HepG2 (cell line): ENCODE measurements at regions not wholly inside any gene's neighbourhood (a gene's known extent, or its start where the extent isn't known, plus 50 kb on each side); places are given as distances from the start of the nearest gene placed in this dataset.

ENCODE experiments used
- ATF4 ChIP-seq, 2 experiments: fragments of 450-650 bp in 1 of 2; sonication (generic) in 1 of 2; formaldehyde crosslinking; IDR thresholded peaks; 2 replicates each; pipeline versions ENCODE4 v1.5.0 to v1.8.0; 2020 to 2022; ENCODE audit warnings: mild to moderate bottlenecking in 1 of 2, missing genetic modification reagents in 1 of 2
- CEBPG ChIP-seq: IDR thresholded peaks from 2 replicates; pipeline ENCODE4 v1.6.1; 2016
- ETV6 ChIP-seq: sonication (generic); formaldehyde crosslinking; conservative IDR thresholded peaks from 2 replicates; pipeline ENCODE4 v1.4.0; 2020; ENCODE audit warnings: missing genetic modification reagents
- FOXO1 ChIP-seq: sonication (generic); formaldehyde crosslinking; IDR thresholded peaks from 2 replicates; pipeline ENCODE4 v1.4.0; 2020; ENCODE audit warnings: missing genetic modification reagents
- MAZ ChIP-seq, 2 experiments: sonication (generic) in 1 of 2; formaldehyde crosslinking in 1 of 2; IDR thresholded peaks; 2 replicates each; pipeline versions ENCODE4 v1.5.0 to v1.6.1; 2012 to 2020; ENCODE audit warnings: low read depth in 2 of 2, mild to moderate bottlenecking in 2 of 2, borderline replicate concordance in 1 of 2, improper control_type of control experiment in 1 of 2, low read length in 1 of 2, missing genetic modification reagents in 1 of 2, moderate library complexity in 1 of 2
- MIER2 ChIP-seq: IDR thresholded peaks from 2 replicates; pipeline ENCODE4 v1.6.1; 2016; ENCODE audit warnings: missing biosample characterization, missing genetic modification reagents
- MLX ChIP-seq: IDR thresholded peaks from 2 replicates; pipeline ENCODE4 v1.6.1; 2016
- MTA1 ChIP-seq: sonication (generic); formaldehyde crosslinking; IDR thresholded peaks from 2 replicates; pipeline ENCODE4 v1.4.0; 2020; ENCODE audit warnings: missing genetic modification reagents, mild to moderate bottlenecking, borderline replicate concordance
- PBX3 ChIP-seq: sonication (generic); formaldehyde crosslinking; IDR thresholded peaks from 2 replicates; pipeline ENCODE4 v1.8.1; 2023; ENCODE audit warnings: missing genetic modification reagents, inconsistent platforms, borderline replicate concordance
- RAD21 ChIP-seq: fragments of 450-650 bp; formaldehyde crosslinking; IDR thresholded peaks from 2 replicates; pipeline ENCODE4 v1.5.0; 2020; ENCODE audit warnings: mild to moderate bottlenecking
- RFX3 ChIP-seq: IDR thresholded peaks from 2 replicates; pipeline ENCODE4 v1.6.1; 2016; ENCODE audit warnings: missing biosample characterization, missing genetic modification reagents
- SMARCE1 ChIP-seq: fragments of 450-650 bp; IDR thresholded peaks from 2 replicates; pipeline ENCODE4 v1.6.1; 2017; ENCODE audit warnings: borderline replicate concordance
- SYNCRIP ChIP-seq: fragments of 200-400 bp; formaldehyde crosslinking; IDR thresholded peaks from 2 replicates; pipeline ENCODE4 v1.6.1; 2018; ENCODE audit warnings: mild to moderate bottlenecking, low read depth, low read length; ENCODE audit not compliant: insufficient read depth
- ZBTB49 ChIP-seq: sonication (generic); formaldehyde crosslinking; IDR thresholded peaks from 2 replicates; pipeline ENCODE4 v1.4.0; 2020; ENCODE audit warnings: missing genetic modification reagents, borderline replicate concordance
- ZFP91 ChIP-seq: sonication (generic); formaldehyde crosslinking; IDR thresholded peaks from 2 replicates; pipeline ENCODE4 v1.9.0; 2022; ENCODE audit warnings: missing genetic modification reagents, mild to moderate bottlenecking, borderline replicate concordance
- ZNF138 ChIP-seq: sonication (generic); formaldehyde crosslinking; IDR thresholded peaks from 2 replicates; pipeline ENCODE4 v1.5.0; 2020; ENCODE audit warnings: mild to moderate bottlenecking, low read depth, missing genetic modification reagents
- ZNF230 ChIP-seq: sonication (generic); formaldehyde crosslinking; IDR thresholded peaks from 2 replicates; pipeline ENCODE4 v1.4.0; 2020; ENCODE audit warnings: mild to moderate bottlenecking, missing genetic modification reagents
- ZNF234 ChIP-seq: sonication (generic); formaldehyde crosslinking; conservative IDR thresholded peaks from 2 replicates; pipeline ENCODE4 v1.5.1; 2020; ENCODE audit warnings: mild to moderate bottlenecking, missing genetic modification reagents
- ZNF264 ChIP-seq: sonication (generic); formaldehyde crosslinking; IDR thresholded peaks from 2 replicates; pipeline ENCODE4 v1.4.0; 2020; ENCODE audit warnings: missing genetic modification reagents
- ZNF362 ChIP-seq: sonication (generic); formaldehyde crosslinking; IDR thresholded peaks from 2 replicates; pipeline ENCODE4 v1.4.0; 2020; ENCODE audit warnings: missing genetic modification reagents, mild to moderate bottlenecking, borderline replicate concordance
- ZNF367 ChIP-seq: sonication (generic); formaldehyde crosslinking; IDR thresholded peaks from 2 replicates; pipeline ENCODE4 v1.4.0; 2020; ENCODE audit warnings: missing genetic modification reagents, borderline replicate concordance
- ZNF720 ChIP-seq: sonication (generic); formaldehyde crosslinking; IDR thresholded peaks from 2 replicates; pipeline ENCODE4 v1.4.0; 2020; ENCODE audit warnings: missing genetic modification reagents

GRCh38 chr16:21338537-21339268 lies 60.6 kb upstream of the CRYM start (continued):
- TF ChIP-seq MIER2 (no peak; the same call in 1 of the 2 replicates), ETV6 (CRISPR knock-in tag) (no peak), SYNCRIP (no peak), SMARCE1 (no peak), RFX3 (no peak), ZNF234 (CRISPR knock-in tag) (no peak), FOXO1 (CRISPR knock-in tag) (peak; percentile 70; the same call in 1 of the 2 replicates), CEBPG (CRISPR knock-in tag) (no peak), MLX (CRISPR knock-in tag) (no peak), ATF4 (CRISPR knock-in tag; IDR thresholded peaks at IDR 0.05) (no peak), ZNF362 (CRISPR knock-in tag) (no peak), ZNF138 (CRISPR knock-in tag) (no peak), MAZ (IDR thresholded peaks at IDR 0.05; ENCODE audit: borderline replicate concordance, low read depth, low read length) (no peak), MAZ (CRISPR knock-in tag; IDR thresholded peaks at IDR 0.05; ENCODE audit: low read depth) (no peak), ZBTB49 (CRISPR knock-in tag) (0 out of 2 replicates have a peak, but pooled peaks have one; percentile 43), PBX3 (no peak), ZNF367 (no peak), ZNF230 (CRISPR knock-in tag) (no peak), ZNF720 (CRISPR knock-in tag) (no peak), ZNF264 (0 out of 2 replicates have a peak, but pooled peaks have one; percentile 49), RAD21 (CRISPR knock-in tag) (peak; percentile 37; the same call in 1 of the 2 replicates), ZFP91 (CRISPR knock-in tag) (no peak), MTA1 (CRISPR knock-in tag) (no peak)
